SK-N-SH (cell line): ENCODE measurements at regions not wholly inside any gene's neighbourhood (a gene's known extent, or its start where the extent isn't known, plus 50 kb on each side); places are given as distances from the start of the nearest gene placed in this dataset.

Experiments used
- CTCF ChIA-PET: fragments of 300-600, 350-600 bp; formaldehyde crosslinking; extraction: SDS; loops from one replicate; lab custom pipeline; 2021; lab: Yijun Ruan, JAX
- POLR2A ChIA-PET: fragments of 350-600 bp; sonication (Branson Sonifier 250); formaldehyde crosslinking; extraction: SDS; loops from one replicate; lab custom pipeline; 2020; ENCODE audit warnings: antibody characterized with exemption, inconsistent platforms; lab: Yijun Ruan, JAX
- DNase-seq: peaks from one replicate; pipeline ENCODE4 v3.0.0; 2012
- H2AFZ ChIP-seq: fragments of 200-600 bp; sonication (generic); 2 replicates; pipeline ENCODE4 v1.8.1; 2016; ENCODE audit warnings: antibody characterized with exemption, mild to moderate bottlenecking, low read depth
- H3F3A ChIP-seq: fragments of 200-600 bp; sonication (generic); replicated peaks from 2 replicates; pipeline ENCODE3; 2016; ENCODE audit warnings: antibody characterized with exemption, mild to moderate bottlenecking; ENCODE audit not compliant: insufficient read depth
- H3K27ac ChIP-seq, 2 experiments: fragments of 200-500 bp in 1 of 2; fragments of 200-600 bp in 1 of 2; sonication (Bioruptor generic) in 1 of 2; sonication (generic), shearing (Covaris generic) in 1 of 2; 2 replicates each; pipeline versions ENCODE4 v1.5.1 to v1.6.1; 2014 to 2016; ENCODE audit warnings: low read depth in 2 of 2, inconsistent platforms in 1 of 2, low read length in 1 of 2, mild to moderate bottlenecking in 1 of 2, mixed read lengths in 1 of 2
- H3K27me3 ChIP-seq: fragments of 200-600 bp; sonication (generic), shearing (Covaris generic); 2 replicates; pipeline ENCODE4 v1.6.1; 2016; ENCODE audit warnings: mixed run types; ENCODE audit not compliant: insufficient read depth
- H3K36me3 ChIP-seq, 2 experiments: fragments of 200-500 bp in 1 of 2; fragments of 200-600 bp in 1 of 2; sonication (Bioruptor generic) in 1 of 2; sonication (generic) in 1 of 2; replicated peaks in 1 of 2; 2 replicates each; pipeline versions ENCODE3 to v1.5.1; 2014 to 2016; ENCODE audit warnings: low read length in 1 of 2, mild to moderate bottlenecking in 1 of 2; ENCODE audit not compliant: insufficient read depth in 2 of 2, control insufficient read depth in 1 of 2
- H3K4me1 ChIP-seq, 2 experiments: fragments of 200-500 bp in 1 of 2; fragments of 200-600 bp in 1 of 2; sonication (Bioruptor generic) in 1 of 2; sonication (generic), shearing (Covaris generic) in 1 of 2; 2 replicates each; pipeline versions ENCODE4 v1.5.1 to v1.6.1; 2014 to 2016; ENCODE audit warnings: low read depth in 1 of 2, low read length in 1 of 2, mixed run types in 1 of 2; ENCODE audit not compliant: insufficient read depth in 2 of 2, control insufficient read depth in 1 of 2
- H3K4me2 ChIP-seq: fragments of 200-600 bp; sonication (generic), shearing (Covaris generic); 2 replicates; pipeline ENCODE4 v1.6.1; 2017; ENCODE audit warnings: mixed run types
- H3K4me3 ChIP-seq, 2 experiments: fragments of 200-500 bp in 1 of 2; fragments of 200-600 bp in 1 of 2; sonication (Bioruptor generic) in 1 of 2; sonication (generic), shearing (Covaris generic) in 1 of 2; 2 replicates each; pipeline versions ENCODE4 v1.5.1 to v1.8.1; 2014 to 2016; ENCODE audit warnings: low read depth in 2 of 2, inconsistent platforms in 1 of 2, low read length in 1 of 2, mild to moderate bottlenecking in 1 of 2, mixed read lengths in 1 of 2, moderate library complexity in 1 of 2
- H3K79me2 ChIP-seq: fragments of 200-600 bp; sonication (generic); 2 replicates; pipeline ENCODE4 v1.8.1; 2017; ENCODE audit warnings: mild to moderate bottlenecking; ENCODE audit not compliant: insufficient read depth
- H3K9ac ChIP-seq: fragments of 200-600 bp; sonication (generic); 2 replicates; pipeline ENCODE4 v1.6.1; 2017; ENCODE audit warnings: mixed run types
- H3K9me2 ChIP-seq: fragments of 200-600 bp; sonication (generic); 2 replicates; pipeline ENCODE4 v1.6.1; 2017; ENCODE audit warnings: mixed run types
- H3K9me3 ChIP-seq: fragments of 200-600 bp; sonication (generic); 2 replicates; pipeline ENCODE4 v1.6.1; 2017; ENCODE audit warnings: mixed run types, mild to moderate bottlenecking, moderate library complexity
- H4K20me1 ChIP-seq: fragments of 200-600 bp; sonication (generic); 2 replicates; pipeline ENCODE4 v1.6.1; 2017; ENCODE audit warnings: mild to moderate bottlenecking, mixed run types; ENCODE audit not compliant: insufficient read depth
- CHD2 ChIP-seq: fragments of 150-350 bp; IDR thresholded peaks from 2 replicates; pipeline ENCODE4 v1.6.1; 2018; ENCODE audit warnings: low read length; ENCODE audit not compliant: partially characterized antibody
- ELF1 ChIP-seq: IDR thresholded peaks from 2 replicates; pipeline ENCODE4 v1.4.0; 2012
- FOSL2 ChIP-seq: IDR thresholded peaks from 2 replicates; pipeline ENCODE4 v1.4.0; 2012; ENCODE audit warnings: low read depth, mild to moderate bottlenecking, moderate library complexity, borderline replicate concordance
- FOXJ3 ChIP-seq: sonication (generic); formaldehyde crosslinking; IDR thresholded peaks from 2 replicates; pipeline ENCODE4 v1.5.1; 2020; ENCODE audit warnings: mild to moderate bottlenecking, missing genetic modification reagents
- GABPA ChIP-seq: IDR thresholded peaks from 2 replicates; pipeline ENCODE4 v1.4.0; 2012; ENCODE audit warnings: low read depth, mild to moderate bottlenecking
- GATA2 ChIP-seq: sonication (generic); formaldehyde crosslinking; IDR thresholded peaks from 2 replicates; pipeline ENCODE4 v1.5.0; 2020; ENCODE audit warnings: mild to moderate bottlenecking, missing genetic modification reagents
- POLR2AphosphoS5 ChIP-seq: IDR thresholded peaks from 2 replicates; pipeline ENCODE4 v1.6.1; 2012; ENCODE audit warnings: low read depth, low read length
- RXRA ChIP-seq: IDR thresholded peaks from 2 replicates; pipeline ENCODE4 v1.4.0; 2012; ENCODE audit warnings: low read depth, mild to moderate bottlenecking, borderline replicate concordance
- SMC3 ChIP-seq: IDR thresholded peaks from 2 replicates; pipeline ENCODE4 v1.6.1; 2012; ENCODE audit warnings: low read depth, low read length, improper control_type of control experiment
- USF2 ChIP-seq: fragments of 150-350 bp; IDR thresholded peaks from 2 replicates; pipeline ENCODE4 v1.6.1; 2017; ENCODE audit warnings: antibody characterized with exemption, low read length, low read depth, borderline replicate concordance
- YY1 ChIP-seq: IDR thresholded peaks from 2 replicates; pipeline ENCODE4 v1.4.0; 2012; ENCODE audit warnings: low read depth, mild to moderate bottlenecking
- WGBS: methylation state at CpG from one replicate; pipeline ENCODE4 v1.1.6; 2017; ENCODE audit warnings: low lambda C conversion rate; 5-methylcytosine and 5-hydroxymethylcytosine counted together
- TF ChIP-seq, protein P1 (sequence below): IDR thresholded peaks from 2 replicates; pipeline ENCODE4 v1.4.0; 2012; ENCODE audit warnings: low read depth, borderline replicate concordance

DNA sequence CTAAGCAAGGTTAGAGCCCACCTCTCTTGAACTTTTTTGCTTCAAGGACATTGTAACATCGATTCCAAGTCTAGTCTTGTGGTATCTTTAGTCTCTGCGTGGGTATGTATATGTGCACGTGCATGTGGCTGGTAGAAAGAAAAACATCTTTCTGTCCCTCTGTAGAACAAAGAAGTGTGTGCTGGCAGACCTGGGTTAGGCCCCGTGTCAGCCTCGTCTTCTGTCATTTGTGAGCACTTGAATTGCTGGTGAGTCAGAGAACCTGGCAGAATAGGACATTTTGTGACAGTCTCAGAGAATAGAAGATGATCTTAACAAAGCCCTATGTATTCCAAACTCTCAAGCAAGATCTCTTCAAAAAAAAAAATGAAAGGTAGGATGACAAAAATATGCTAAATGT lies 102.2 kb upstream of the ATP10A start:
- no peak overlapping the region for H2AFZ ChIP-seq
- TF ChIP-seq SMC3 (no peak), GABPA (no peak), RXRA (no peak), FOXJ3 (no peak), GATA2 (CRISPR knock-in tag) (no peak), YY1 (no peak), FOSL2 (no peak), POLR2AphosphoS5 (no peak)
- TF ChIP-seq, all 33 proteins: peak for 0
- 9% methylated on average over 5 of the region's 5 CpGs for WGBS
- Histone ChIP-seq H3K4me3 (no peak overlapping the region), H3K27me3 (no peaks in the 10 kb centered on the region), H3F3A (no peaks in the 10 kb centered on the region), H3K4me1 (no peaks in the 10 kb centered on the region), H4K20me1 (no peaks in the 10 kb centered on the region), H3K9me2 (0 out of 2 replicates have a peak, but pooled peaks cover 3% of the 10 kb centered on the region), H3K27ac (no peak overlapping the region), H3K36me3 (no peaks in the 10 kb centered on the region), H3K9ac (no peak overlapping the region), H3K4me2 (no peak overlapping the region), H3K9me3 (peaks cover 3% of the 10 kb centered on the region; the same call in 1 of the 2 replicates), H3K79me2 (no peaks in the 10 kb centered on the region)
- CTCF ChIA-PET: no interaction called here
- DNase-seq: no peak
- POLR2A ChIA-PET: no interaction called here

DNA sequence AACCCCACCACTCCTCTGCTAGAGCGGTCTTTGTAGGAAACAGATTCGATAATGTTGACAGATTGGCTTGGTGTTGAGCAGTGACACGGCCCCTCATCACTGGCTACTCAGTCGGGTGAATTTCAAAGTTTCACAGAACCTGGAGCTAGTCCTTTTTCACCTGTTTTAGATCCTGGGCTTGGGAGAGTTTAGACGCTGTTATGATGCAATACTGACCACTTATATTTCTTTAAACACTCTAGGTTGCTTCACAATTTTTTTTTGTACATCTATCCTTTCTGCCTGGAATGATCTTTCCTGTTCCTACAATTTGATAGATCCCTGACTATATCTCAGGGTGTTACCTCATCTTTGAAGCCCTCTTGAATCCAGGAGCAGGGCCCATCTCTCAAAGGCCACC lies 97.1 kb upstream of the ATP10A start:
- DNase-seq: no peak
- Histone ChIP-seq H3K9ac (no peak overlapping the region), H4K20me1 (no peaks in the 10 kb centered on the region), H3K27me3 (no peaks in the 10 kb centered on the region), H3K4me2 (no peak overlapping the region), H2AFZ (no peak overlapping the region), H3K36me3 (no peaks in the 10 kb centered on the region), H3F3A (no peaks in the 10 kb centered on the region)
- CTCF ChIA-PET: no interaction called here
- WGBS: 15% methylated on average over 5 of the region's 5 CpGs
- TF ChIP-seq YY1 (no peak), USF2 (no peak), RXRA (no peak), ELF1 (no peak), CHD2 (no peak)
- TF ChIP-seq, protein P1, sequence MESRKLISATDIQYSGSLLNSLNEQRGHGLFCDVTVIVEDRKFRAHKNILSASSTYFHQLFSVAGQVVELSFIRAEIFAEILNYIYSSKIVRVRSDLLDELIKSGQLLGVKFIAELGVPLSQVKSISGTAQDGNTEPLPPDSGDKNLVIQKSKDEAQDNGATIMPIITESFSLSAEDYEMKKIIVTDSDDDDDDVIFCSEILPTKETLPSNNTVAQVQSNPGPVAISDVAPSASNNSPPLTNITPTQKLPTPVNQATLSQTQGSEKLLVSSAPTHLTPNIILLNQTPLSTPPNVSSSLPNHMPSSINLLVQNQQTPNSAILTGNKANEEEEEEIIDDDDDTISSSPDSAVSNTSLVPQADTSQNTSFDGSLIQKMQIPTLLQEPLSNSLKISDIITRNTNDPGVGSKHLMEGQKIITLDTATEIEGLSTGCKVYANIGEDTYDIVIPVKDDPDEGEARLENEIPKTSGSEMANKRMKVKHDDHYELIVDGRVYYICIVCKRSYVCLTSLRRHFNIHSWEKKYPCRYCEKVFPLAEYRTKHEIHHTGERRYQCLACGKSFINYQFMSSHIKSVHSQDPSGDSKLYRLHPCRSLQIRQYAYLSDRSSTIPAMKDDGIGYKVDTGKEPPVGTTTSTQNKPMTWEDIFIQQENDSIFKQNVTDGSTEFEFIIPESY: no peak
- TF ChIP-seq, all 33 proteins: peak for 0
- H3K4me1 ChIP-seq: no peaks in the 10 kb centered on the region
- POLR2A ChIA-PET: no interaction called here
- no peaks in the 10 kb centered on the region for H3K79me2 ChIP-seq
- H3K9me2 ChIP-seq: 0 out of 2 replicates have a peak, but pooled peaks cover 3% of the 10 kb centered on the region
- H3K27ac ChIP-seq: no peak overlapping the region
- H3K9me3 ChIP-seq: no peaks in the 10 kb centered on the region
- no peak overlapping the region for H3K4me3 ChIP-seq
